ENCODE measurements at regions not wholly inside any gene's neighbourhood (a gene's known extent, or its start where the extent isn't known, plus 50 kb on each side); places are given as distances from the start of the nearest gene placed in this dataset.
A peak's percentile ranks its signal among the peaks of the same experiment; 100 is the strongest.
"Not testable (repeated sequence)": the region's sequence is repeated elsewhere in the genome, so short reads cannot be mapped to it uniquely, and the experiment has no call there.

GRCh38 chr21:38619480-38619879 is 121.2 kb upstream of the ERG start:
- DNase-seq = no peak

- no peak for DNase-seq
Observed at GRCh38 chr21:38619992-38620479, 121.8 kb upstream of the ERG start.

DNA sequence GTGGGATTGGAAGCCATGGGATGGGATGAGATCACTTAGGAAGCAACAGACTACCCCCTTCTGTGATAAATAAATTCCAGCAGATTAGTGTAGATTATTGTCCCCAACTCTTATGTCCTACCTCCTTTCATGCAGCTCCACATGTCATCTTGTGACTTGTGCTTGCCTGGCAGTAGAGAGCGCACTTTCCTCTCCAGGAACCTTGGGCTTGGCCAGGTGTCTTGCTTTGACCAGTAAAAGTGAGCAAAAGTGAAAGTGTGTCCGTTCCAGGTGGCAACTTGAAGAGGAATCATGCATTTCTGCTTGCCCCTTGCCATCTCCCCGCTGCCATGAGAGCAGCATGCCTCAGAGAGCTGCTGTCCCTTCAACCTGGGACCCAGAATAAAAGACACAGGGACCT is 122.9 kb upstream of the ERG start:
- DNase-seq = no peak

- DNase-seq = no peak
Observed at GRCh38 chr21:38622081-38622826, 124.0 kb upstream of the ERG start.

- DNase-seq = no peak
Observed at GRCh38 chr21:38622827-38623209, 124.5 kb upstream of the ERG start.

- DNase-seq = no peak
Observed at GRCh38 chr21:38623552-38623951, 125.3 kb upstream of the ERG start.

DNA sequence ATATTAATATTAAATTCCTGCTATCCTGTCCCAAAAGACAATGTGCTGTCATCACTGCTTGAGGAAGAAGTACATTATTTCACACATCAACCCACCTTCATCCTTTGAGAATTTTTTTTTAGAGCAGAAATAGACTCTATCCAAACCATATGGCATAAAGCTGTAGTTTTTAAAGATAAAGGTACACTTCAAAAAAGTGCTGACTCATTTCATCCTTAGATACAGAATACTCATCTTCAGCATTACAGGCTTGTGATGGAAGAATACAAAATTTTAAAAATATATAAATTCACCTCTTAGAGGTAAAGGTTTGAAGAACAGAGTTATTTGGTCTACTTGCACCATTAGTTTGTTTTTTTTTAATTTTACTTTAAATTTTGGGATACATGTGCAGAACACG is 126.7 kb upstream of the ERG start:
- no peak for DNase-seq

DNA sequence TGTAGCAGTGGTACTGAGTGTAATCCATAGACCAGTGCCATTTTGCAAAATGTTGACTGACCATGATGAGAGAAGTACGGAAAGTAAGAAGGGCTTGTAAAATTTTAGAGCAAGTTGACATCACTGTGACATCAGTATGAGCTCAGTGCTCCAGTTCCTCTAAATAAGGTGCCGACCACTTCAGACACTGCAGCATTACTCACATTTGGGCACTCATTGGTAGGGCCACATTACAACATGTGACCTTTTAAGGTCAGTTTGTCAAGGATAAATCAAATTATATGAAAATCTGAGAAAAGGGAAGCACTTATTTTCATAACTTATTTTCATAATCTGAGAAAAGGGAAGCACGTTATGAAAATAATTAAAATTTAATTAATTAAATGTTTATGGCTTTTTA is 128.0 kb upstream of the ERG start:
- DNase-seq = no peak

- DNase-seq = no peak
Observed at GRCh38 chr21:38628349-38628748, 130.1 kb upstream of the ERG start.

GRCh38 chr21:38631206-38631605 is 132.9 kb upstream of the ERG start:
- no peak for DNase-seq

GRCh38 chr21:38631676-38632075 is 133.4 kb upstream of the ERG start:
- no peak for DNase-seq

GRCh38 chr21:38637161-38637560 is 138.9 kb upstream of the ERG start:
- DNase-seq = no peak

- DNase-seq = no peak
Observed at GRCh38 chr21:38639571-38640354, 141.5 kb upstream of the ERG start.

- DNase-seq = not testable (repeated sequence)
Observed at GRCh38 chr21:38640355-38640742, 142.1 kb upstream of the ERG start.

GRCh38 chr21:38643404-38644023 is 145.2 kb upstream of the ERG start:
- no peak for DNase-seq

- no peak for DNase-seq
Observed at GRCh38 chr21:38645282-38645681, 147.0 kb upstream of the ERG start.

GRCh38 chr21:38646213-38646837 is 148.0 kb upstream of the ERG start:
- DNase-seq = peak in 1 of 2 donors; percentile 14

DNA sequence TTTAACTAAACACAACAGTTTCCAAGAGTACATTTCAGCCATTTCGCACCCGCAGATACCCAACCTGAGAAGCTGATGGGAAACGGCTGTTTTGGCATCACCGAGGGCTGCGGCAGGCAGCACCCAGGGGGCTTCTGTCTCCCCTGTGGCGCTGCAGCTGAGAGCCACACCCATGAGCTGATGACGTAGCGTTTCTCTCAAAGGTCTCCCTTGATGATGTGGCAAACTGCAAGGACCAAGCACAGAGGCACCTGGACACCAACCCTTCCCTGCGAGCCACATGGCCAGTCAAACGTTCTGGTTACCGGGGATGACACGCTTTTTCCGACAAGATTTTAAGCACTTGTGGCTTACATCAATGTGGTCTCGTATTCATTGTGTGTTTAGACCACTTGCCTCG is 150.8 kb upstream of the ERG start:
- no peak for DNase-seq

DNA sequence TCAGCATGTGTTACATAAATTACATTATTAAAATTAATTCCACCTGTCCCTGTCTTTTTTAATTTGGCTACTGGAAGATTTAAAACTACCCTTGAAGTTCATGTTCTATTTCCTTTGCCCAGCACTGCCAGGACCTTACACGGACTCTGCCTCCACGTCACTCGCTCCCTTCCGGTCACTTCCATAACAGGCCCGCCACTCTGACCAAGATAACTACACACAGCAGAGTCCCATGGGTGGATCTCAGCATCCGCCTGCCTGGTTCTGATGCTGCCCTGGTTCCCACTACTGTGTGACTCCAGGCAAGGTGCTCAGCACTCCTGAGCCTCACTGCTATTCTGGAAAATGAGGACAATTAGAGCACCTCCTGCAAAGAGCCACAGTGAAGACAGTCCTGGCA is 153.3 kb upstream of the ERG start:
- DNase-seq = no peak

DNA sequence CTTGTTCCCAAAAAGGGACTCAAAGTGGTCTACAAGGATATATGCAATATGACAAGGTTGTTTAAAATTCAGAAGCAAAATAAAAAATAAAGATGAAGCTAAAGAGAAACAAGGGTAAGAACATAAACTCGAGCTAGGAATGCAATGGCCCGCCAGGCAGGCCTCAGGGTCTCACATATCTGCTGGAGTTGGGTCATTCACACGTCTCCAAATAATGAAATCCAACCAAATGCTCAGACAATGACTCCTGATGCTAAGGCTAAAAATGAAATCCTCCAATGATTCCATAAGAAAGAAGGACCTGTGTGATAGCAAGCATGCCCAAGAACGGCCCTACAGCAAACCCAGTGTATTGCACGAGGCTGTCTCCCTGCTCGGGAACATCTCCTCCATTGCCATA is 153.3 kb upstream of the ETS2 start:
- DNase-seq = no peak

GRCh38 chr21:38654580-38654979 is 151.1 kb upstream of the ETS2 start:
- no peak for DNase-seq

DNA sequence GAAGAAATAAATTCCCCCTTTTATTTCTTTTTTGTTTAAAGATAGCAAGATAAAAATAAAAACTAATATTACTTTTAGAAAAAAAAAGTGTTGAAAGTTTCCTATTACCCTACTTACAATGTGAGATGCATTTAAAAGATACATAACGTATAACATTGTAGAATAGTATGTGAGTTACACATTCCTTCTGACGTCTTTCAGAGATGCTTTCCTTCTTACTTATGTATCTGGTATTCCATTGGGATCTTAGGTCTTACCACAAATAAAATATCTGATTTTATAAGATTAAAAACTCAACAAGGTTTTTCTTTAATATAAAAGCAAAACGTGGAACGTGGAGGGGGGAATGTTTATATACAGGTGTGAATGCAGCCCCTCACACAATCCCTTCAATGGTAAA is 147.2 kb upstream of the ETS2 start:
- no peak for DNase-seq

GRCh38 chr21:38659936-38660332 is 145.8 kb upstream of the ETS2 start:
- DNase-seq = no peak
